Activated naive CD4-positive, alpha-beta T cell treated with anti-CD3 and anti-CD28 coated beads for 36 hours (primary cell): ENCODE measurements at regions not wholly inside any gene's neighbourhood (a gene's known extent, or its start where the extent isn't known, plus 50 kb on each side); places are given as distances from the start of the nearest gene placed in this dataset.

Experiments
- CTCF ChIA-PET: fragments of 350-600 bp; sonication (Branson Sonifier 250); formaldehyde crosslinking; loops from one replicate; lab custom pipeline; 2021; ENCODE audit warnings: antibody characterized with exemption; lab: Charles Lee
- DNase-seq: peaks from one replicate; pipeline ENCODE4 v3.0.0-alpha.2; 2020
- H3K27ac Mint-ChIP-seq: one replicate; pipeline ENCODE4 v1.8.0; 2021; ENCODE audit warnings: mild to moderate bottlenecking, mixed read lengths
- H3K27me3 Mint-ChIP-seq: one replicate; pipeline ENCODE4 v1.8.0; 2021; ENCODE audit warnings: low read depth, mixed read lengths
- H3K36me3 Mint-ChIP-seq: one replicate; pipeline ENCODE4 v1.8.0; 2021; ENCODE audit warnings: low read depth, mixed read lengths
- H3K4me1 Mint-ChIP-seq: one replicate; pipeline ENCODE4 v1.8.0; 2021; ENCODE audit warnings: low read depth, mixed read lengths
- H3K4me3 Mint-ChIP-seq: one replicate; pipeline ENCODE4 v1.8.0; 2021; ENCODE audit warnings: mild to moderate bottlenecking, moderate library complexity, mixed read lengths
- H3K9me3 Mint-ChIP-seq: one replicate; pipeline ENCODE4 v1.8.0; 2021; ENCODE audit warnings: mixed read lengths
- intact Hi-C: fragments of 100-400 bp; cut with micrococcal nuclease; formaldehyde crosslinking; loops from one replicate; pipeline ENCODE4 v1.15.1; 2023

GRCh38 chr13:22765547-22765946, 415.2 kb upstream of the SGCG start:
- Mint-ChIP-seq H3K27me3 (peaks cover 1% of the 10 kb centered on the region), H3K9me3 (no peaks in the 10 kb centered on the region), H3K4me1 (no peaks in the 10 kb centered on the region), H3K4me3 (no peak overlapping the region), H3K36me3 (no peaks in the 10 kb centered on the region), H3K27ac (no peak overlapping the region)
- intact Hi-C loops: no loop called here
- CTCF ChIA-PET: no interaction called here
- DNase-seq: no peak

GRCh38 chr13:22770891-22771290, 409.9 kb upstream of the SGCG start:
- CTCF ChIA-PET: no interaction called here
- H3K4me3 Mint-ChIP-seq: no peak overlapping the region
- intact Hi-C loops: no loop called here
- no peaks in the 10 kb centered on the region for H3K4me1 Mint-ChIP-seq
- no peaks in the 10 kb centered on the region for H3K36me3 Mint-ChIP-seq
- DNase-seq: no peak
- H3K27me3 Mint-ChIP-seq: peaks cover 8% of the 10 kb centered on the region
- no peak overlapping the region for H3K27ac Mint-ChIP-seq
- no peaks in the 10 kb centered on the region for H3K9me3 Mint-ChIP-seq

- peaks cover 8% of the 10 kb centered on the region for H3K27me3 Mint-ChIP-seq
- no peak overlapping the region for H3K4me3 Mint-ChIP-seq
- no peaks in the 10 kb centered on the region for H3K36me3 Mint-ChIP-seq
- H3K9me3 Mint-ChIP-seq: no peaks in the 10 kb centered on the region
- H3K4me1 Mint-ChIP-seq: no peaks in the 10 kb centered on the region
- no peak for DNase-seq
- CTCF ChIA-PET: no interaction called here
- no peak overlapping the region for H3K27ac Mint-ChIP-seq
- intact Hi-C loops: no loop called here
Observed at GRCh38 chr13:22773465-22773864, 407.3 kb upstream of the SGCG start.

GRCh38 chr13:22776394-22777186, 404.2 kb upstream of the SGCG start:
- H3K36me3 Mint-ChIP-seq: no peaks in the 10 kb centered on the region
- DNase-seq: no peak
- intact Hi-C loops: no loop called here

GRCh38 chr13:22777207-22777606, 403.6 kb upstream of the SGCG start:
- CTCF ChIA-PET: no interaction called here
- Mint-ChIP-seq H3K27ac (no peak overlapping the region), H3K9me3 (no peaks in the 10 kb centered on the region), H3K36me3 (no peaks in the 10 kb centered on the region), H3K4me1 (no peaks in the 10 kb centered on the region), H3K4me3 (no peak overlapping the region), H3K27me3 (peaks cover 4% of the 10 kb centered on the region)
- DNase-seq: no peak
- intact Hi-C loops: no loop called here

More at GRCh38 chr13:22776394-22777186, 404.2 kb upstream of the SGCG start:
- Mint-ChIP-seq H3K4me1 (no peaks in the 10 kb centered on the region), H3K9me3 (no peaks in the 10 kb centered on the region), H3K27me3 (peaks cover 4% of the 10 kb centered on the region), H3K27ac (no peak overlapping the region), H3K4me3 (no peak overlapping the region)
- CTCF ChIA-PET: no interaction called here

- peaks cover 4% of the 10 kb centered on the region for H3K27me3 Mint-ChIP-seq
- H3K4me1 Mint-ChIP-seq: no peaks in the 10 kb centered on the region
- CTCF ChIA-PET: no interaction called here
- no peak overlapping the region for H3K27ac Mint-ChIP-seq
- no peaks in the 10 kb centered on the region for H3K36me3 Mint-ChIP-seq
- no peaks in the 10 kb centered on the region for H3K9me3 Mint-ChIP-seq
- DNase-seq: no peak
- intact Hi-C loops: no loop called here
- no peak overlapping the region for H3K4me3 Mint-ChIP-seq
Observed at GRCh38 chr13:22789027-22789593, 391.7 kb upstream of the SGCG start.

GRCh38 chr13:22789916-22790315, 390.9 kb upstream of the SGCG start:
- H3K27ac Mint-ChIP-seq: no peak overlapping the region
- DNase-seq: no peak
- H3K4me1 Mint-ChIP-seq: no peaks in the 10 kb centered on the region
- H3K27me3 Mint-ChIP-seq: peaks cover 4% of the 10 kb centered on the region
- intact Hi-C loops: no loop called here
- no peaks in the 10 kb centered on the region for H3K9me3 Mint-ChIP-seq
- H3K36me3 Mint-ChIP-seq: no peaks in the 10 kb centered on the region
- H3K4me3 Mint-ChIP-seq: no peak overlapping the region
- CTCF ChIA-PET: no interaction called here

- no peaks in the 10 kb centered on the region for H3K4me1 Mint-ChIP-seq
- no peak for DNase-seq
- CTCF ChIA-PET: no interaction called here
- no peaks in the 10 kb centered on the region for H3K9me3 Mint-ChIP-seq
- intact Hi-C loops: no loop called here
- H3K27ac Mint-ChIP-seq: no peak overlapping the region
- no peak overlapping the region for H3K4me3 Mint-ChIP-seq
- H3K36me3 Mint-ChIP-seq: no peaks in the 10 kb centered on the region
- peaks cover 6% of the 10 kb centered on the region for H3K27me3 Mint-ChIP-seq
Observed at GRCh38 chr13:22793598-22794134, 387.1 kb upstream of the SGCG start.

- Mint-ChIP-seq H3K9me3 (peaks cover 3% of the 10 kb centered on the region), H3K27me3 (peaks cover 20% of the 10 kb centered on the region), H3K27ac (no peak overlapping the region), H3K36me3 (no peaks in the 10 kb centered on the region), H3K4me3 (no peak overlapping the region), H3K4me1 (no peaks in the 10 kb centered on the region)
- intact Hi-C loops: no loop called here
- DNase-seq: no peak
- CTCF ChIA-PET: interaction anchor here (0.7 to 1.3 kb wide), 3 partner anchors 219 to 313 kb away, joined by 3 read pairs; no protein-coding TSS in a partner anchor
Observed at GRCh38 chr13:22800526-22801401, 380.0 kb upstream of the SGCG start.

GRCh38 chr13:22801402-22802003, 379.3 kb upstream of the SGCG start:
- no peaks in the 10 kb centered on the region for H3K36me3 Mint-ChIP-seq

GRCh38 chr13:22812793-22813192, 368.0 kb upstream of the SGCG start:
- Mint-ChIP-seq H3K27me3 (peaks cover 9% of the 10 kb centered on the region), H3K4me3 (no peak overlapping the region), H3K9me3 (no peaks in the 10 kb centered on the region), H3K4me1 (no peaks in the 10 kb centered on the region), H3K27ac (no peak overlapping the region), H3K36me3 (no peaks in the 10 kb centered on the region)
- no peak for DNase-seq
- CTCF ChIA-PET: no interaction called here
- intact Hi-C loops: no loop called here

More at GRCh38 chr13:22801402-22802003, 379.3 kb upstream of the SGCG start:
- intact Hi-C loops: no loop called here
- CTCF ChIA-PET: interaction anchor here (0.7 to 1.3 kb wide), 3 partner anchors 218 to 313 kb away, joined by 3 read pairs; no protein-coding TSS in a partner anchor
- H3K4me1 Mint-ChIP-seq: no peaks in the 10 kb centered on the region
- peaks cover 3% of the 10 kb centered on the region for H3K9me3 Mint-ChIP-seq
- no peak overlapping the region for H3K27ac Mint-ChIP-seq
- peaks cover 20% of the 10 kb centered on the region for H3K27me3 Mint-ChIP-seq
- no peak overlapping the region for H3K4me3 Mint-ChIP-seq
- no peak for DNase-seq
